ENCODE measurements at regions not wholly inside any gene's neighbourhood (a gene's known extent, or its start where the extent isn't known, plus 50 kb on each side); places are given as distances from the start of the nearest gene placed in this dataset.

- no peak for TF ChIP-seq EZH2 (IDR thresholded peaks at IDR 0.05)
- no peak for TF ChIP-seq CTCF (IDR thresholded peaks at IDR 0.05)
Observed at GRCh38 chr7:124369310-124369709, 336.4 kb upstream of the TMEM229A start.
